K562 (cell line): ENCODE measurements at regions not wholly inside any gene's neighbourhood (a gene's known extent, or its start where the extent isn't known, plus 50 kb on each side); places are given as distances from the start of the nearest gene placed in this dataset.
A peak's percentile ranks its signal among the peaks of the same experiment; 100 is the strongest.

Experiments
- ATAC-seq: fragments of 200-7000 bp; cut with Tn5 transposase; 3 replicates; pipeline ENCODE4 v1.9.1; 2020; ENCODE audit warnings: moderate library complexity
- BruUV-seq: library from RNA; stranded (reverse); fragments of 400-500 nt; replicated peaks from 2 replicates; lab custom pipeline; 2021; lab: Mats Ljungman, UMichigan
- CTCF ChIA-PET: fragments of 300-600 bp; formaldehyde crosslinking; extraction: SDS; loops from one replicate; lab custom pipeline; 2021; ENCODE audit warnings: low intra/inter-chr PET ratio; lab: Yijun Ruan, JAX
- POLR2A ChIA-PET: fragments of 300-600, 350-650 bp; sonication (Branson Sonifier 250); formaldehyde crosslinking; extraction: SDS; loops from one replicate; lab custom pipeline; 2021; ENCODE audit warnings: antibody characterized with exemption, inconsistent platforms; lab: Yijun Ruan, JAX
- DNase-seq, 4 experiments: peaks; one replicate each; pipeline versions ENCODE4 v3.0.0 to v3.0.0-alpha.2; 2011 to 2018; ENCODE audit warnings: low spot score in 3 of 4, mixed read lengths in 3 of 4; ENCODE audit errors: extremely low read depth in 1 of 4
- FAIRE-seq: peaks from 2 replicates; lab custom pipeline; 2011; peaks lifted over from hg19 to GRCh38; lab: Jason Lieb, UNC
- H2AFZ ChIP-seq: 2 replicates; pipeline ENCODE4 v1.6.0; 2011; ENCODE audit warnings: low read depth, low read length, control low read depth, inconsistent platforms
- H3K27ac ChIP-seq: fragments of 200-600 bp; 3 replicates; pipeline ENCODE4 v1.8.0; 2011; ENCODE audit warnings: low read depth, mild to moderate bottlenecking, control low read depth, inconsistent platforms, low read length, moderate library complexity, mixed read lengths; ENCODE audit errors: extremely low read depth
- H3K27me3 ChIP-seq, 2 experiments: fragments of 300-600 bp in 1 of 2; 2 replicates in 1 of 2; 3 replicates in 1 of 2; pipeline versions ENCODE4 v1.6.0 to v1.8.0; 2011; ENCODE audit warnings: inconsistent platforms in 2 of 2, low read length in 2 of 2, mild to moderate bottlenecking in 1 of 2, mixed read lengths in 1 of 2, moderate library complexity in 1 of 2; ENCODE audit not compliant: control insufficient read depth in 2 of 2, insufficient read depth in 2 of 2
- H3K36me3 ChIP-seq: fragments of 300-600 bp; 3 replicates; pipeline ENCODE4 v1.8.0; 2011; ENCODE audit warnings: mild to moderate bottlenecking, low read length, inconsistent platforms; ENCODE audit not compliant: control insufficient read depth, insufficient read depth
- H3K4me1 ChIP-seq, 2 experiments: fragments of 200-600 bp in 1 of 2; replicated peaks in 1 of 2; 2 replicates in 1 of 2; 3 replicates in 1 of 2; pipeline versions ENCODE4 v1.5.1 to v1.8.0; 2011; ENCODE audit warnings: inconsistent platforms in 2 of 2, low read length in 2 of 2, mild to moderate bottlenecking in 1 of 2, mixed read lengths in 1 of 2, moderate library complexity in 1 of 2; ENCODE audit not compliant: control insufficient read depth in 2 of 2, insufficient read depth in 2 of 2
- H3K4me2 ChIP-seq: 2 replicates; pipeline ENCODE4 v1.6.1; 2011; ENCODE audit warnings: low read length, control low read depth, inconsistent platforms, mixed read lengths; ENCODE audit not compliant: insufficient read depth
- H3K4me3 ChIP-seq: fragments of 200-600 bp; sonication (generic), shearing (Covaris generic); 2 replicates; pipeline ENCODE4 v1.5.1; 2016; ENCODE audit warnings: control low read depth, inconsistent platforms
- H3K79me2 ChIP-seq: fragments of 200-600 bp; 3 replicates; pipeline ENCODE4 v1.8.0; 2011; ENCODE audit warnings: low read length, inconsistent platforms; ENCODE audit not compliant: control insufficient read depth, insufficient read depth
- H3K9ac ChIP-seq, 2 experiments: 2 replicates each; pipeline versions ENCODE4 v1.6.0 to v1.6.1; 2011; ENCODE audit warnings: low read depth in 2 of 2, low read length in 2 of 2, control low read depth in 1 of 2, inconsistent platforms in 1 of 2, mild to moderate bottlenecking in 1 of 2, mixed read lengths in 1 of 2; ENCODE audit not compliant: insufficient read depth in 1 of 2
- H3K9me1 ChIP-seq: one replicate; pipeline ENCODE4 v1.6.0; 2011; ENCODE audit warnings: inconsistent platforms, mild to moderate bottlenecking, low read length, moderate library complexity; ENCODE audit not compliant: control insufficient read depth, insufficient read depth
- H3K9me3 ChIP-seq: replicated peaks from 2 replicates; pipeline ENCODE4 v1.5.1; 2011; ENCODE audit warnings: low read depth, low read length, inconsistent platforms; ENCODE audit not compliant: control insufficient read depth, insufficient read depth
- H4K20me1 ChIP-seq: replicated peaks from 2 replicates; pipeline ENCODE4 v1.6.1; 2011; ENCODE audit warnings: low read length, inconsistent platforms, mixed read lengths; ENCODE audit not compliant: control insufficient read depth, insufficient read depth
- CBFA2T2 ChIP-seq: fragments of 450-650 bp; conservative IDR thresholded peaks from 2 replicates; pipeline ENCODE4 v1.6.1; 2017; ENCODE audit warnings: mild to moderate bottlenecking
- CBFA2T3 ChIP-seq: fragments of 450-650 bp; IDR thresholded peaks from 2 replicates; pipeline ENCODE4 v1.6.1; 2017
- CREBBP ChIP-seq: IDR thresholded peaks from one replicate; pipeline ENCODE4 v1.6.1; 2012; ENCODE audit warnings: low read depth, mild to moderate bottlenecking, control low read depth, inconsistent platforms, low read length
- HOMEZ ChIP-seq: fragments of 250-450 bp; sonication (Bioruptor Pico); IDR thresholded peaks from 2 replicates; pipeline ENCODE4 v1.4.0; 2020; ENCODE audit warnings: mild to moderate bottlenecking, moderate library complexity
- MNT ChIP-seq, 2 experiments: fragments of 450-650 bp; conservative IDR thresholded peaks; 2 replicates each; pipeline ENCODE4 v1.6.1; 2017; ENCODE audit warnings: mild to moderate bottlenecking in 2 of 2, moderate library complexity in 2 of 2
- NONO ChIP-seq, 2 experiments: fragments of 200-400 bp in 1 of 2; fragments of 450-650 bp in 1 of 2; formaldehyde crosslinking in 1 of 2; IDR thresholded peaks; 2 replicates each; pipeline ENCODE4 v1.6.1; 2017; ENCODE audit warnings: low read depth in 2 of 2, mild to moderate bottlenecking in 2 of 2, moderate library complexity in 2 of 2, low read length in 1 of 2
- PHF20 ChIP-seq: fragments of 450-650 bp; IDR thresholded peaks from 2 replicates; pipeline ENCODE4 v1.6.1; 2018; ENCODE audit not compliant: partially characterized antibody
- SMAD1 ChIP-seq: fragments of 150-350 bp; IDR thresholded peaks from 2 replicates; pipeline ENCODE4 v1.6.1; 2014; ENCODE audit warnings: low read length, low read depth; ENCODE audit not compliant: partially characterized antibody
- XRCC4 ChIP-seq: IDR thresholded peaks from one replicate; pipeline ENCODE4 v1.6.1; 2011; ENCODE audit not compliant: insufficient read depth, insufficient read length; ENCODE audit errors: extremely low read depth
- ZEB2 ChIP-seq: fragments of 450-650 bp; IDR thresholded peaks from 2 replicates; pipeline ENCODE4 v1.6.1; 2016
- ZKSCAN8 ChIP-seq: fragments of 200-800 bp; sonication (Bioruptor generic); IDR thresholded peaks from 2 replicates; pipeline ENCODE4 v1.6.1; 2016; ENCODE audit warnings: missing genetic modification characterization, missing compliant biosample characterization
- ZNF354B ChIP-seq: fragments of 250-450 bp; sonication (Bioruptor Pico); IDR thresholded peaks from 2 replicates; pipeline ENCODE4 v1.4.0; 2020
- ZNF699 ChIP-seq: fragments of 250-450 bp; sonication (Bioruptor Pico); IDR thresholded peaks from 2 replicates; pipeline ENCODE4 v1.8.0; 2021; ENCODE audit warnings: mild to moderate bottlenecking, moderate library complexity; ENCODE audit not compliant: insufficient replicate concordance
- WGBS: fragments of 100-300 bp; shearing (Covaris generic); methylation state at CpG from one replicate; pipeline ENCODE4 v1.1.6; 2016; ENCODE audit warnings: low coverage, mixed read lengths; ENCODE audit not compliant: insufficient coverage; ENCODE audit errors: missing lambda C conversion rate; 5-methylcytosine and 5-hydroxymethylcytosine counted together
- in situ Hi-C: fragments of 300-500 bp; cut with MboI; formaldehyde crosslinking; loops from 4 replicates; pipeline ENCODE4 v1.15.0; 2018; ENCODE audit warnings: inconsistent platforms, mixed read lengths
- intact Hi-C: fragments of 100-400 bp; cut with micrococcal nuclease; formaldehyde crosslinking; loops from 2 replicates; pipeline ENCODE4 v1.14.2; 2022
- TF ChIP-seq, protein P1 (sequence below): sonication (generic); formaldehyde crosslinking; IDR thresholded peaks from 2 replicates; pipeline ENCODE4 v1.8.0; 2022; ENCODE audit warnings: missing genetic modification reagents, mild to moderate bottlenecking, borderline replicate concordance

GRCh38 chr2:16950436-16950835 lies 284.8 kb upstream of the CYRIA start:
- DNase-seq (no peak), ATAC-seq (no peak)
- TF ChIP-seq CREBBP (no peak), CBFA2T2 (peak; percentile 25), CBFA2T3 (peak; percentile 46; the same call in 1 of the 2 replicates), ZNF354B (no peak), ZNF699 (CRISPR knock-in tag) (no peak)
- TF ChIP-seq, all 486 proteins: peak for 2
- in situ Hi-C loops: no loop called here
- Histone ChIP-seq H3K9me1 (no peaks in the 10 kb centered on the region), H3K27me3 (no peaks in the 10 kb centered on the region), H3K79me2 (no peaks in the 10 kb centered on the region), H3K27ac (no peak overlapping the region), H4K20me1 (no peaks in the 10 kb centered on the region), H3K4me3 (no peak overlapping the region), H2AFZ (no peak overlapping the region), H3K36me3 (no peaks in the 10 kb centered on the region), H3K4me1 (no peaks in the 10 kb centered on the region), H3K9ac (no peak overlapping the region), H3K9me3 (no peaks in the 10 kb centered on the region), H3K4me2 (no peak overlapping the region)
- intact Hi-C loops: no loop called here
- WGBS: 2% methylated on average over 2 of the region's 2 CpGs
- ChIA-PET POLR2A (no interaction called here), CTCF (no interaction called here)
- BruUV-seq: no TSS peak
- no peak for FAIRE-seq

- Histone ChIP-seq H3K9me1 (no peaks in the 10 kb centered on the region), H3K4me3 (no peak overlapping the region), H3K36me3 (no peaks in the 10 kb centered on the region), H3K4me2 (no peak overlapping the region), H3K79me2 (no peaks in the 10 kb centered on the region), H3K4me1 (no peaks in the 10 kb centered on the region), H3K27ac (no peak overlapping the region), H3K9me3 (no peaks in the 10 kb centered on the region), H3K9ac (no peak overlapping the region), H4K20me1 (no peaks in the 10 kb centered on the region), H3K27me3 (no peaks in the 10 kb centered on the region), H2AFZ (no peak overlapping the region)
- CTCF ChIA-PET: no interaction called here
- POLR2A ChIA-PET: interaction anchor here (1.4 kb wide), 1 partner anchor 14 kb away, joined by 3 read pairs; no protein-coding TSS in a partner anchor
- FAIRE-seq: no peak
- intact Hi-C loops (no loop called here), in situ Hi-C loops (no loop called here)
- no peak for ATAC-seq
- no TSS peak for BruUV-seq
- DNase-seq: no peak
- TF ChIP-seq ZEB2 (no peak), XRCC4 (no peak), MNT (conservative IDR thresholded peaks at IDR 0.05) (no peak), PHF20 (no peak), ZKSCAN8 (no peak), HOMEZ (CRISPR knock-in tag) (no peak), SMAD1 (no peak), NONO (IDR thresholded peaks at IDR 0.05; ENCODE audit: low read depth in 2 of 2, low read length in 1 of 2) (no peak)
- TF ChIP-seq, protein P1, sequence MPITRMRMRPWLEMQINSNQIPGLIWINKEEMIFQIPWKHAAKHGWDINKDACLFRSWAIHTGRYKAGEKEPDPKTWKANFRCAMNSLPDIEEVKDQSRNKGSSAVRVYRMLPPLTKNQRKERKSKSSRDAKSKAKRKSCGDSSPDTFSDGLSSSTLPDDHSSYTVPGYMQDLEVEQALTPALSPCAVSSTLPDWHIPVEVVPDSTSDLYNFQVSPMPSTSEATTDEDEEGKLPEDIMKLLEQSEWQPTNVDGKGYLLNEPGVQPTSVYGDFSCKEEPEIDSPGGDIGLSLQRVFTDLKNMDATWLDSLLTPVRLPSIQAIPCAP (CRISPR knock-in tag): no peak
These were observed 283.1 kb upstream of the CYRIA start for GRCh38 chr2:16948710-16949109.
